ENCODE measurements at regions not wholly inside any gene's neighbourhood (a gene's known extent, or its start where the extent isn't known, plus 50 kb on each side); places are given as distances from the start of the nearest gene placed in this dataset.
A peak's percentile ranks its signal among the peaks of the same experiment; 100 is the strongest.

- DNase-seq, result no peak
These were observed 277.9 kb upstream of the E2F7 start for GRCh38 chr12:77343291-77343690.

DNA sequence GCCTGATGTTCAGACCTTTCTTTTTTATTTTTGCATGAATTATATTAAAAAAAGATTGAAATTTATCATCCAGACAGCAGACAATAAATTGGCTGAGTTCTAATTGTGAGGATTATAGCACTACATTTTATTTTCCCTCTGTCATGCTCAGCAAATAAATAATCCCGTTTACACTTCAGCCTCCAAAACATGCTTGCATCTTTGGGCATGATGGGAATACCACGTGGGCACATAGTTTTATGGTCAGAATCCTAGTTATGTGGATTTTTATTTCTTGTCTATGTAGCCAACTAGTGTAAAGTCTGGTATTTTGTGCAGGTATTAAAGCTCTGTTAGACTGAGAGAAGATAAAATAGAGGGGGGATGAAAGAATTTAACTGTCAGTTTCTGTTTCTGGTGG, 276.9 kb upstream of the E2F7 start:
- DNase-seq, result no peak

GRCh38 chr12:77339610-77340009, 274.2 kb upstream of the E2F7 start:
- DNase-seq, result no peak

DNA sequence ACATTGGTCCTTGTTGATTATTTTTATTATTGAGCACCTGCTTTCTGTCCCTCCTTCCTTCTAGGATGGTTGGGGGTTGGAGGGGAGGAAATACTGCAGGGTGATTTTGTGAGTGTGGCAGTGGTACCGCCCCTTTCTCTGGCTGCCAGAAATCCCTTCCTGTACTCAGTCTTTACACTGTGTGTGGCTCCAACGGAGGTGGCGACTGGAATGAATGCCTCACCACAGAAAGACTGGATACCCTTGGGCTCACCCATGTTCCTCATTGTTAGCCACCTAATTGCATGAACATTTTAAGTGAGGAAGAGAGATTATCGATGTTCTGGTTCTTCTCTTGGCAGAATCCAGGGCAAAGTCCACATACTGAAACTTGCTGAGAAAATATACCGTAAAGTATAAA, 272.0 kb upstream of the E2F7 start:
- DNase-seq, result no peak

GRCh38 chr12:77334806-77335205, 269.4 kb upstream of the E2F7 start:
- DNase-seq, result no peak

DNA sequence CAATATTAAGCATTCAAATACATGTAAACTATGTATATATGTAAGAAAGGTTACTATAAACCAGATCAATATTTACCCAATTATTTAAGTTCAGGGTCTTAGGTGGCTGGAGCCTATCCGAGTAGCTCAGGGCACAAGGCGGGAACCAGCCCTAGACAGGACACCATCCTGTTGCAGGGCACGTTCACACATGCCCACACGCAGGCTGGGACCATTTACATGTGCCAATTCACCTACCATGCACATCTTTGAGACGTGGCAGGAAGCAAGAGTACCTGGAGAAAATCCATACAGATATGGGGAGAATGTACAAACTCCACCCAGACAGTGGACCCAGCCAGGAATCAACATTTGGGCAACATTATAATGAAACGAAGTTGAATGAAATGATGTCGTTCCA, 263.0 kb upstream of the E2F7 start:
- no peak for DNase-seq

GRCh38 chr12:77325511-77326236, 260.3 kb upstream of the E2F7 start:
- no peak for DNase-seq

GRCh38 chr12:77324763-77325468, 259.5 kb upstream of the E2F7 start:
- DNase-seq, result peak; percentile 35 to 54

DNA sequence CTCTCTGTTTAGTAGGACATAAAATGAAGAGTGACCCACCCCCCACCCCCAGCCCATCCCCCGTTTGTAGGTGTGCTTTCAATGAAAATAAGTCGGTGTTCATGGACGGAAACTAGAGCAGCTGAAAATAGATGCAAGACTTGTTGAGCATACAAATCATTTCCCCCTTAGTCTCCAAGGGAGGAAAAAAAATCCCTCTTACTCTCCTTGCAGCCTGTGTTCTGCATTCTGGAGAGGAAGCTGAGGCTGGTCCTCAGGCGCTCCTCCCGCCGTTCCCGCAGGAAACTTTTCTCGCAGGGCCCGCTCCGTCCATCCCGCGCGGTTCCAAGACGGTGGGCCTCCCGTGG, 259.0 kb upstream of the E2F7 start:
- DNase-seq, result peak in 1 of 2 donors; percentile 31

DNA sequence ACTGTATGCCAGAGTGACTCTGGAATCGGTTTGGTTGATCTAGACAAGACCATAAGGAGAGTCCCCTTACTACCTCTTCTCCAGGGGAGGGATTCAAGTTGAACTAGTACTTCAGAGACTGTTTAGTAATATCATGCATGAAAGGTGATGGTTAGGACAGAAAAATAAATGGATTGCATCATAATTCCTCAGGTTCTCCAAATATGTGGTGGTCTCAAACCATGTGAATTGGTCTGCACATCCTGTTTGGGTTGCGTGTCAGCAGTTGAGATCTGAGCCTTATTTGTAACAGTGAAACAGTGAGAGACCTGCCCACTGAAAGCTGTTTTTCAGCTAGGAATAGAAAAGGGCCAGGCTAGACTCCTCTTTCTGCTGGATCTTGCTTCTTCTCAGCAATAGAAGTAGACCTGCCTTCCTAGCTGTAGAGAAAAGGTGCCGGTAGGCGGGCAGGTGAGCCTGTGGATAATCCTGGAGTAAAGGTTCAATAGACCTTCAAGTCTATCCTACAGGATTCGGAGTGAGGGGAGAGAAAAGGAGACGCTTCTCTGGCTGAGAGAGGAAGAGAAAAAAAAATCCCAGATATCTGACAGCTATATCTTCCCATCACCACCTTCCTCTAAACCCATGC, 258.5 kb upstream of the E2F7 start:
- no peak for DNase-seq

DNA sequence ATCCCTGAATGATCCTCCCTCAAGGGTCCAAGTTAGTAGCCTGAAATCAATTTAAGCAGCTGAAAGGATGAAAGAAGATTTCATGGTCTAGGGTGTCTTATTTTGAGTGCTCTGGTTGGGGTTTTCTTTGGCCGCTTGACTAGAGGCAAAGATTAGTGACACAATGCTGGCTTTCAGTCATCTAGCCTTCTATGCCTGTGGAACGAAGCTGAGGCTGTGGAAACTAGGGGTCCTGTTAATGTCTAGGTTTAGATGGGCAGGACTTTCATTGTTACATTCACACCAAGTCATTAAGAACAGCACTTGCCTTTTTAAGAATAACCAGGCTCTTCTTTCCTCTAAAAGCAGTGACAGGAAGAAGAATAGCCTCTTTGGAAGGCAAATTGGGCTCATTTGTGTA, 253.8 kb upstream of the E2F7 start:
- no peak for DNase-seq

DNA sequence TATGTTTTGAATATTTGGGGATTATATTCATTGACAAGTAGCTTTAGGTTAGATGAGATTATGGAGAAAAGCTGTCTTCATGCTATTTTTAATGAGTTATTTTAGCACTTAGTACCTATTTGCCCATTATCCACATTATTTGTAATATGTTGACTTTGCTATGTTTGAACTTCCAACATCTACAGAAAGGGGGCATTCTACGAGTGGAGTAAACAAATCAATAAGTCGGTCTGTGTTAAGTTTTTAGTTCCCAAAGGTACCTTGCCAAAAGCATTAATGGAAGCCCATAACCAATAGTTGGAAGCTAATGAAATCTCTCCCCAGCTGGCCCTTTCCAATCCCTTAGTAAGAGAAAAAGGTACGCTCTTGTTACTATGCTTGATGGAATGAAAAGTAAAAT, 250.0 kb upstream of the E2F7 start:
- DNase-seq, result no peak

- no peak for DNase-seq
These were observed 249.1 kb upstream of the E2F7 start for GRCh38 chr12:77314378-77315052.

GRCh38 chr12:77308056-77308455, 242.7 kb upstream of the E2F7 start:
- DNase-seq, result no peak

DNA sequence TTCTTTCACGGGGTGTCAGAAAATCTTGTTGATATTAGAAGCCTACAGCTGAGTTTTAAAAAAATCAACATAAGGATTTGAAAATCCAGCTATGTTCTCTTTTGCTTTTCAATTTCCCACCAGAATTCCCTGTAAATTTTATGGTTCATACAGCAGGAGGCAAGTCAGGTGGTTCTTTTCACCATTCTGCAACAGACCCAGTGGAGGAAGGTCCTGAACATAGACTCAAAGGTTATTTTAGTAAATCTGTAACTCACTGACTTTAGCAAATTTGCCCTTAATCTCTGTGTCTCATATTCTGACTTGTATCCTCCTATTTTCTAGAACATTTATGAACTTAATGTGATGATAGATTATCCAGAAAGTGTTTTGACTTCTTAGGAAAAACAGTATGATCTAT, 235.4 kb upstream of the E2F7 start:
- DNase-seq, result no peak

- DNase-seq, result no peak
These were observed 234.7 kb upstream of the E2F7 start for GRCh38 chr12:77299910-77300669.

DNA sequence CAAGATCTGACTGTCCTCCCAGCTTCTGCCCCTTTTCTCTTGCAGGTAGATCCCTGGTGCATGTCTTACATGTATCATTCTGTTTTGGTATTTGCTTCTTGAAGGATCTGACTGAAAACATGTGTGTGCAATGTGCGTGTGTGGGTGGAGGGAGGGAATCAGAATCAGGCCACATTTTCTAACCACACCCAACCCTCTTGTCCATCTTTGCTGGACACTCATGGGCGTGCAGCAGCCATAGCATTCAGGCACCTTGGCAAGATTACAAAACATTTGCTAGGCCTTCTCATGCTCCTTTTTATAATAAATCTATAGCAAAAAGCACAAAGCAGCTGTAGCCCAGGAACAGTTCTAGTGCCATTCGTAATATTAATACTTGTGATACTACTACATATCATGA, 233.6 kb upstream of the E2F7 start:
- DNase-seq, result no peak

GRCh38 chr12:77294016-77294415, 228.6 kb upstream of the E2F7 start:
- DNase-seq, result no peak

GRCh38 chr12:77274926-77275325, 209.6 kb upstream of the E2F7 start:
- DNase-seq, result no peak

GRCh38 chr12:77273898-77274297, 208.5 kb upstream of the E2F7 start:
- DNase-seq, result no peak

DNA sequence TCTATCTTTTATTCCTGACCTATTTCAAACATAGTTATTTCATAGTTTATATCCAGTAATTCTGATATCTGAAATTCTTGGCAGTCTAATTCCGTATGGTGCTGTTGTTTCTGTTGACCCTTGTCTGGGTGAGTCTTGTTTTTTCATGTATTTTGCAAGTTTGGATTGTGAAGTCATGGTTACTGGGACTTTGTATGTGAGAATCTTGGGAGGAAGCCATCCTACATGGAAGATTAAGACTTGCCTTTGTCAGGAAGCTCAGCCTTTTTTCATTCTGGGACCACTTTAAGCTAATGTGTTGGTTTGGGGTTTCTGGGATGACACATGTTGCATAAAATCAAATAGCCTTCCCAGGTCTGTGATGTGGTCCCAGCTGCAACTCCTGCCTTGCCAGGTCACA, 191.6 kb upstream of the E2F7 start:
- DNase-seq, result no peak

GRCh38 chr12:77253321-77253720, 188.0 kb upstream of the E2F7 start:
- no peak for DNase-seq

- DNase-seq, result peak in 1 of 2 donors; percentile 28
These were observed 186.4 kb upstream of the E2F7 start for GRCh38 chr12:77251799-77252198.

Measured in hippocampal formation (tissue), 2 donors.